ENCODE measurements at regions not wholly inside any gene's neighbourhood (a gene's known extent, or its start where the extent isn't known, plus 50 kb on each side); places are given as distances from the start of the nearest gene placed in this dataset.
"Not testable (repeated sequence)": the region's sequence is repeated elsewhere in the genome, so short reads cannot be mapped to it uniquely, and the experiment has no call there.

DNA sequence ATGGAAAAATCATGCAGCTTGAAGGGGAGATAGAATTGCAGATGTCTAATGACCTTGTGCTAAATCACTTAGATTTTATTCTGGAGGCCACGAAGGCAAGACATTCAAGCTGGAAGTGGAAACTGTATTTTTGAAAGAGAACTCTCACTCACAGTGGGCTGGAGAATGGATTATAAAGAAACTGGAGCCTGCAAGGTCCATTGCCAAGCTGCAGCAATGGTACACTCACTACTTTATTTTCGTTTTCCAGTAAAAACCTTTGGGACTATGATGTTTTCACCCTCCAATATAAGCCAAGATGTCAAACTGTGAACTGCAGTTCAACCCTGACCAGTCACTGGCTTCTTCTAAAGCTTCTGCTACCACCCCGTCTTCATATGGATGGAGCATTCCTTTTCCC lies 62.0 kb downstream of the SKIDA1 start:
- no peak for DNase-seq

DNA sequence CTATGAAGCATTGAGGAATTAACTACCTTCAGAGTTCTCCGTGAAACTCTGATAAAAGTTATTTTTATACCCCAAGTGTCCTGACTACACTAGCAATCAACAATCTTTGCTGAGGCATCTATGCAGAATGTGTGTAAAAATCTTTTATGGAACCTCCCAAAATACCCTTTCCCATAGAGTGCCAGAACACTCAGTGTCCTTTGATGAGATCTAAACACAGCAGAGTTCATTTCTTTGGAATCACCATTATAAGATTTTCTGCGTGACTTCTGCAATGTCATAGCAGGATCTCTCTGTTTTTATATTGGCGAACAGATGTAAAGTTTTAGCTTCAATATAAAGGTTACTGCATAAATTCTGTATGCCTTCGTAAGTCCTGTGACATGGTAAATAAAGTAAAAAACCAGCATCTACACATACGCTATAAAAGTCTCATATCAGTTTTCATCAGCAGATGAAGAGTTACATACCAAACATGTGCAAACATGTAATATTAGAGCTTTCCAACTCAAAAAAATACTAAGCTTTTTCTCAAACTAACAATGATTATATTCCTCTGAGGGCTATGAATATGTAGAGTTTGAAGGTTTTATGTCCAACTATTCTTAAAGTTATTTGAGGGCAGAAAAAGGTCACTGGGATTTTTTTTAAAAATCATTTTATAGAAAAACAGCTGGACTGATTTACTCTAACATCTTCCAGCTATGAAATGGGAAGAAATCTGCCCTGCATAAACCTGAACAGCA lies 67.2 kb downstream of the SKIDA1 start:
- DNase-seq: no peak

DNA sequence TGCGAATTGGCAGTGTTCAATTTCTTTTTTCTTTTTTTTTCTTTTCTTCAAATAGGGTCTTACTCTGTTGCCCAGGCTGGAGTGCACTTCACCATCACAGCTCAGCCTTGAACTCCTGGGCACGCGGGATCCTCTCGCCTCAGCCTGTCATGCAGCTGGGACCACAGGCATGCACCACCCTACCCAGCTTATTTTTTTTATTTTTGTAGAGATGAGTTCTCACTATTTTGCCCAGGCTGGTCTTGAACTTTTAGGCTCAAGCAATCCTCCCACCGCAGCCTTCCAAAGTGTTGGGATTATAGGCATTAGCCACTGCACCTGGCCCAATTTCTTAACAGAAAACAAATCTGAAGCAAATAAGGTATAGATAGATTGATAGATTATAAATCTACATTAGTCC lies 69.3 kb downstream of the SKIDA1 start:
- no peak for DNase-seq

DNA sequence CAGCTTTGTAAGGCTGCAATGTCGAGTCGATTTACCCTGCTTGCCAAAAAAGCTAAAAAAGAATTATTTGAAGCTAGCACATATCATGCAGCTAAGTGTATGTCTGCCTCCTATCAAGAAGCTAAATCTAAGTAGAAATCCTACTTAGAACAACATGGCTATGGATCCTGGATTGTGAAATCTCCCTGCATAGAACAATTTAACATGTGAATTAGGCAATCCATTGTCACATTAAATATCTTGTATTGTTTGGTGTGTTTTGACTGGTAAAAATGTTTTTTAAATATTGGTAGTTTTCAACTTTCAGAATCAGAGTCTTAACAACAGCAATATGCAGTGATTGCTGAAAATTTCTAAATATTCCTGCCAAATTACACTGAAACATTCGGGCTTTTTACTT lies 73.3 kb downstream of the SKIDA1 start:
- no peak for DNase-seq

DNA sequence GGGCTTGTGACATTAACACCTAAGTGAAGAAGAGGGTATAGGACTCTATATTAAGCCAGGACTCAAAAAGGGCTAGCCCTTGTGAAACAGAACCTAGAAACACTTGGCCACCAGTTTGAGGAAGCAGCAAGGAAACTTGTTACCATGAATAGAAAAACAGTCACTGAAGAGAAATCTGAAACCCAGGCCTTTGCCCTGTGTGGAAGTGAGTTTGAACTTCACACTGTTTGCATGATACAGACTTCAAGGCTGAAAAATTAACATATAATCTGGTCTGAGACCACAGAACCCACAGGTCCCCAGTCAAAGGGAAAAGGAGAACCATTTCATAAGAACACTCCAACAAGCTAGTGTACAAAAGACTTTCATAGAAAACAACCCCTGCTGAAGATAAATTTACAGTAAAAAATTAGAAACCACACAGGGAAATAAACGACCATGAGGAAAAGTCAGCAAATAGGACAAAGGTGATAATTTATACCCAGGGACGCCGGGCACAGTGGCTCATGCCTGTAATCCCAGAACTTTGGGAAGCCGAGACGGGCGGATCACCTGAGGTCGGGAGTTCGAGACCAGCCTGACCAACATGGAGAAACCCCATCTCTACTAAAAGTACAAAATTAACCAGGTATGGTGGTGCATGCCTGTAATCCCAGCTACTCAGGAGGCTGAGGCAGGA lies 76.1 kb downstream of the SKIDA1 start:
- DNase-seq: no peak

DNA sequence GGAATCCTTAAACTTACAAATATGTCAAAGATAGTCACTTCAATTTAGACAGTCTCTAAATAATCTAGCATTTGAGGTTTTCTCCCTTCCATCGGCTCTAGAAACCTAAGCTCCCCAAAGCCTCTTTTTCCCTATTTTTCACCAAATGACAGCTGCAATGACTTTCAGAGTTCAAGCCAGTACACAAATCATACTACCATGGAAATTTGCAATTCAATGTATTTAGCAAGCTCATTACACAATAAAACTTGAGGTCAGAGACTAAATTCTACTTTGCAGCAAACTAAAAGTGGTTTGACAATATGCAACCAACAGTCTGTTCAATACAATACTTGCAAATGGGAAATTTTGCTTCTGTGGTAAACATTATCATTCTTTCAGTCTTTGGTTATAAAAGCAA lies 80.3 kb downstream of the SKIDA1 start:
- DNase-seq: no peak

DNA sequence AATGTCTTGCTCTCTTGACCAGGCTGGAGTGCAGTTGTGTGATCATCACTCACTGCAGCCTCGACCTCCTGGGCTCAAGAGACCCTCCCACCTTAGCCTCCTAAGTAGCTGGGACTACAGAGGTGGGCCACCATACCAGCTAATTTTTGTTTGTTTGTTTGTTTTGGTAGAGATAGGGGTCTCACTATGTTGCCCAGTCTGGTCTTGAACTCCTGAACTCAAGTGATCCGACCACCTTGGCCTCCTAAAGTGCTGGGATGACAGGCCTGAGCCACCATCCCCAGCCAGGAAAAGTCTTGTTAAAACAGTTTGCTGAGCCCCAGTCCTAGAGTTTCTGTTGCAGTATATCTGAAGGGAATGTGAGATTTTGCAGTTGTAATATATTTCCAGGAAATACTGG lies 83.9 kb downstream of the SKIDA1 start:
- no peak for DNase-seq

DNA sequence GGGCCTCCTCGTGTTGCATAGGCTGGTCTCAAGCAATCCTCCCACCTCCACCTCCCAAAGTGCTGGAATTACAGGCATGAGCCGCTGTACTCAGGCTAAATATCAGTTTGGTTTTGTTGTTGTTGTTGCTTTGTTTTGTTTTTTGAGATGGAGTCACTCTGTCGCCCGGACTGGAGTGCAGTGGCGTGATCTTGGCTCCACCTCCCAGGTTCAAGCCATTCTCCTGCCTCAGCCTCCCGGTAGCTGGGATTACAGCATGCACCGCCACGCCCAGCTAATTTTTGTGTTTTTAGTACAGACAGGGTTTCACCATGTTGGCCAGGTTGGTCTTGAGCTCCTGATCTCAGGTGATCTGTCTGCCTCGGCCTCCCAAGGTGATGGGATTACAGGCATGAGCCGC lies 86.6 kb downstream of the SKIDA1 start:
- DNase-seq: not testable (repeated sequence)

DNA sequence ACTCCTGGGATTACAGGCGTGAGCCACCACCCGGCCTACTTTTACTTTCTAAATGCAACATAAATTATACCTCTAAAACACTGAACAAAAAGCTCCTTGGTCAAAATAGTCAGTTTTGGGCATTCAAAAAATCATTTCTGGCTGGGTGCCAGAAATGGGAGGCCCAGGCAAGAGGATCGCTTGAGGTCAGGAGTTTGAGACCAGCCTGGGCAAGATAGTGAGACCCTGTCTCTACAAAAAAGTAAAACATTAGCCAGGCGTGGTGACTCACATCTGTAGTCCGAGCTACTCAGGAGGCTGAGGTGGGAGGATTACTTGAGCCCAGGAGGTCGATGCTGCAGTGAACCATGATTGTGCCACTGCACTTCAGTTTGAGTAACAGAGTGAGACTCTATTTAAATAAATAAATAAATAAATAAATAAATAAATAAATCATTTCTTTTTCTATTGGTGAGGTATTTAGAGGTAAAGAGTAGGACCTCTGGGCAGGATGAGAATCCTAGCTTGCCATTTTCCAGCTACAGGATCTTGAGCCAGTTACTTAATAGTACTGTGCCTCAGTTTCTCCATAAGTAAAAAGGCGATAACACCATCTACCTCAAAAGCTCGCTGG lies 87.6 kb downstream of the SKIDA1 start:
- DNase-seq: no peak

DNA sequence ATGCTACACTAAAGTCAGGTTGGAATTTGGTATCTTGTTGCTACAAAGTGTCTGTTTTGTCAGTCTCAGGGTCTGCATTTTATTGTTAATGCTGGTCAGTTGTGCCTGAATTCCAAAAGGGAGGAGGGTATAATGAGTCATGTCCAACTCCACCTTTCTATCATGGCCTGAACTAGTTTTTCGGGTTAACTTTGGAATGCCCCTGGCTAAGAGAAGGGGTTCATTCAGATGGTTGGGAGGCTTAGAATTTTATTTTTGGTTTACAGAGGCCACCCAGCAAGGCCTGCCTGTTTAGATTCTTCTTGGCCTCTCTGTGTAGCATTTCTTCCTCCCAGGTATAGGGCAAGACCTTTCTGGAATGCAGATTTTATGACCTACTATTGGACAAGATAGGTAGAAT lies 93.2 kb downstream of the SKIDA1 start:
- DNase-seq: no peak

DNA sequence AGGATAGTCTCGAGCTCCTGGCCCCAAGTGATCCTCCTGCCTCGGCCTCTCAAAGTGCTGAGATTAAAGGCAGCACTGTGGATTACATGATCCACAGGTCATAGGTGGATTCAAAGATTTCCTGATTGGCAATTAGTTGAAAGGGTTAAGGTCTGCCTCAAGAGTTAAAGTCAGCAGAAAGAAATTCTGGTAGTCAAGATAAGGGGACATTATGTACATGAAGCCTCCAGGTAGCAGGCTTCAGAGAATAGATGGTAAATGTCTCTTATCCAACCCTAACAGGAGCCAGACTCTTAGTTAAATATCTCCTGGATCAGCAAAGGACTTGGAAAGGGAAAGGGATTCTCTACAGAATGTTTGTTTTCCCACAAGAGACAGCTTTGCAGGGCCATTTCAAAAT lies 93.7 kb downstream of the SKIDA1 start:
- no peak for DNase-seq

DNA sequence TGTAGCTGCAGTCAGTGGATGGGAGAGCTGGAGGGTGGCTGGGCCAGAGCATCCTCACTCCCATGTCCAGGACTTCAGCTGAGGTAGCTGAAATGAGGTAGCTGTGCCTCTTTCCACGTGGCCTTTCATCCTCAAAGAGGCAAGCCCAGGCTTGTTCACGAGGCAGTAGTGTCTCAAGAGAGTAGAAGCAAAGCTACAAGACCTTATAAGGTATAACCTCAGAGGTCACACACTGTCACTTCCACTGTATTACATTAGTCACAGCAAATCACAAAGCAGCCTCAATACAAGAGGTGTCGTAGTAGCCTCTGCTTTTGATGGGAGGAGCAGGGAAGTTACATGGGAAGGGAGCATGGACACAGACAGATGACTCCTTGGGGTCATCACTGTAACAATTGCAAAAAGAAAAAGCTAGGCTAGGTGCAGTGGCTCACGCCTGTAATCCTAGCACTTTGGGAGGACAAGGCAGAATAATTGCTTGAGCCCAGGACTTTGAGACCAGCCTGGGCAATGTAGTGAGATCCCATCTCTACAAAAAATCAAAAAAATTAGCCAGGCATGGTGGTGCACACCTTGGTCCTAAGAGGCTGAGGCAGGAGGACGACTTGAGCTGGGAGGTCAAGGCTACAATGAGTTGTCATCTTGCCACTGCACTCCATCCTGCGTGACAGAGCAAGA lies 97.5 kb downstream of the SKIDA1 start:
- no peak for DNase-seq

DNA sequence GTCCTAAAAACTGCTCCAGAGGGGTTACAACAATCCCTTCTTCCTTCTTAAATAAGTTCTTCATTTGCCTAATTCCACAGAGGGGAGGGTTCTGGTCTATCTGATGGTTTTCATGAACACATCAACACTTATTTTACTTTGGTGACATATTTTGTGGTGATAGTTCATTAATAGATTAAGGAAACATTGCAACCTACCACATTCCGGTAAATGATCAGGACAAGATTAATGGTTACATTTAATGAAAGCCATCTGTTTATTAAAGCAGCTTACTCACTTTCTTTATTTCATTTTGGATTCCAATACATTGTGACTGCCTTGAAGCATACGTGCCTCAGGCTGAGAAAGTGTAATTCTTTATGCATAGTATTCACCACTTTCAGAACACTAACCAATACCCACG lies 101.0 kb downstream of the SKIDA1 start:
- DNase-seq: no peak

DNA sequence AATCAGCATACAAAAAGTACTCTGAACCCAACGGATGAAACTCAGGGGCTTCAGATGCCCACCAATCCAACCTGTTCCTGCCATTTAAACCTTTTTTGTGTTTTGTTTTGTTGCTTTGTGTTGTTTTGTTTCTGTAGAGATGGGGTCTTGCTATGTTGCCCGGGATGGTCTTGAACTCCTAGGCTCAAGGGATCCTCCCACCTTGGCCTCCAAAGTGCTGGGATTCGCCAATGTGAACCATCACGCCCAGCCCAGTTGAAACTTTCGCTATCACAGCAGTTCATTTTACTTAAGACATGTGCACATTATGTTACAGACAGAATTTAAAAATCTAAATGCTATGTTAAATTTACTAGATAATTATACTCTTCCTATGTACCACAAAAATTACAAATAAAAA lies 101.6 kb downstream of the SKIDA1 start:
- no peak for DNase-seq

DNA sequence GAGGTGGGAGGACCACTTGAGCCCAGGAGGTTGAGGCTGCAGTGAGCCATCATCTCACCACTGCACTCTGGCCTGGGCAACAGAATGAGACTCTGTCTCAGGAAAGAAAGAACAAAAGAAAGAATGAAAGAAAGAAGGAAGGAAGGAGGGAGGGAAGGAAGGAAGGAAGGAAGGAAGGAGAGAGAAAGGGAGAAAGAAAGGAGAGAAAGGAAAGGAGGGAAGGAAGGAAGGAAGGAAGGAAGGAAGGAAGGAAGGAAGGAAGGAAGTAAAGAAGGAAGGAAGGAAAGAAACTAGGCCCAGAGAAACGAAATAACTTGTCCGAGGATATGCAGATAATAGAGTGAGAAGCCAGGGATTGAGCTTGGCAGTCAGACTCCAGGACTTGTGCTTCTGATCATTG lies 102.1 kb downstream of the SKIDA1 start:
- no peak for DNase-seq

DNA sequence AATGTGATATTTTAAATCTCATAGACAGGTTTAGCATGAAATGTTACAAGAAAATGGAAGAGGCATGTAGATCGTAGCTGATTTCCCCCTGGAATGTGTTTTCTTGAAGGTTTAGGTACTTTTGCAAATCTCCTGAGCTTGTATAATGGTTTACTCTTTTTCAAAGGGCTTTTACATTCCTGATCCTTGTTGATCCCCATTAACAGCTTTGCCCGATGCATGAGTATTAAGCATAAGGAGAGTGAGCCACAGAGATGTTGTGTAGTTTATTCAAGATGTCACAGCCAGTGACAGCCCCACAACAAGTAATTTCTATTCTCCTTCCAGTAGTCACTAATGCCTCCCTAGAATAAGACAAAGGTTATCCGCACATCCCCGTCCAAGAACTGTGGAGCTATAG lies 103.7 kb downstream of the SKIDA1 start:
- DNase-seq: no peak

DNA sequence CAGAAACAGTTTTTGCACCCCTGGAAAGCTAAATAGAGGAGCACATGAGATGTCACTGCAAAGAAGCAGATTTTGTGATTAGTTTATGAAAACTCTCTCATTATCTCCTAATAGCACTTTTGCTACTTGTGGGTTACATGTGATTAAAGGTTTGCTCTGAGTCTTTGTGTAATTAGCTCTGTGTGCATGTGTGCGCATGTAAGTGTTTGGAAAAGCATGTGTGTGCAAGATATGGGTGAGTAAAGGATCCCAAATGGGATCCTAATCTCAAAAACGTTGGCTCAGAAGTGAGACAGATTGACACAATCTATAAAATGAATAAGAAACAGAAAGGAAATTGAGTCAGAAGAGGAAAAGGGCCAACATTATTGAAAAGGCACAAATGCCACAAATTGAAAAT lies 104.5 kb downstream of the SKIDA1 start:
- no peak for DNase-seq

DNA sequence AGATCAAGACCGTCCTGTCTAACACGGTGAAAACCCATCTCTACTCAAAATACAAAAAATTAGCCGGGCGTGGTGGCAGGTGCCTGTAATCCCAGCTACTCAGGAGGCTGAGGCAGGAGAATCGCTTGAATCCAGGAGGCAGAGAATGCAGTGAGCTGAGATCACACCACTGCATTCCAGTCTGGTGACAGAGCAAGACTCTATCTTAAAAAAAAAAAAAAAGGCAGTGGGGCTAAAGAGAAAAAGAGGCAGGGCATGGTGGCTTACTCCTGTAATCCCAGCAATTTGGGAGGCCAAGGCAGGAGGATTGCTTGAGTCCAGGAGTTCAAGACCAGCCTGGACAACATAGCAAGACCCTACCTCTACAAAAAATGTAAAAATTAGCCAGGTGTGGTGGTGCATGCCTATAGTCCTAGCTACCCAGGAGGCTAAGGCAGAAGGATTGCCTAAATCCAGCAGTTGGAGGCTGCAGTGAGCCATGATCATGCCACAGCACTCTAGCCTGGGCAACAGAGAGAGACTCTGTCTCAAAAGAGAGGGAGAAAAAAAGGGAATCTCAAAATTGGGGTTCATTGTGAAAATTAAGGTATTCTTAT lies 106.4 kb downstream of the SKIDA1 start:
- not testable (repeated sequence) for DNase-seq

DNA sequence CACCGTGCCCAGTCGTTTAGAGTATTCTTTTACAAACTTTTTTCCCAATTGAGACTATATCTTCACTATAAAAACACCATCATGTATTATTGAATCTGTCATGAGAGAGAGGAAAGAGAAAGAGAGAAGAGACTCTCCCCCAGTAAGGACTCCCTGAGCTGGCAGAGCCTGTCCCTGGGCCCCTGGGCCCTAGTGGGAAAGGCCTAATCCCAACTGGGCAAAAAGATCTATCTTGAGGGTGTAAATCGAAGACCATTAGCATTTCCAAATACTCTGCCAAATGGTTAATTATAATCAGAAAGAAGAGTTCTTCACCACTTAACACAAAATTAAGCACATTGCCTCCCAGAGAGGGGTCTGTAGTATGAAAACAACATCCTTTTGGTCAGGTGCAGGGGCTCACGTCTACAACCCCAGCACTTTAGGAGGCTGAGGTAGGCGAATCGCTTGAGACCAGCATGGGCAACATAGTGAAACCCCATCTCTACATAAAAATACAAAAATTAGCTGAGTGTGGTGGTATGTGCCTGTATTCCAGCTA lies 108.2 kb downstream of the SKIDA1 start:
- no peak for DNase-seq

DNA sequence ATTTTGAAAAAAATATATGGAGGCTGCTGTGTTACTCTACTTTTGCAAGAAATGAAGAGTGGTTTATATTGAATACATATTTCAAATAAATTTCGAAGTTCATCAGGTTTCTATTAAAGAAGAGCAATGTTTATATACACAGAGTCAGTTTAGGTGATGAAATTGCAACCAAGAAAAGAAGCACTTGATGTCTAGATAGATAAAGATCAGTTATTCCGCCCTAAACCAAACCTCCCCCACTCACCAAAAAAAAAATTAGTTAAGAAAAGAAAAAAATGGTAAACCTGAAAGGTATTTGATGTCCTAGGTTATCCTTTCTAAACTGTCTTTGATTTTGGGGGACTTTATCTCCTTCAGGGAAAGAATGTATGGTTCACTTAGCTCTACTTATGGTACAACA lies 111.8 kb downstream of the SKIDA1 start:
- no peak for DNase-seq

DNA sequence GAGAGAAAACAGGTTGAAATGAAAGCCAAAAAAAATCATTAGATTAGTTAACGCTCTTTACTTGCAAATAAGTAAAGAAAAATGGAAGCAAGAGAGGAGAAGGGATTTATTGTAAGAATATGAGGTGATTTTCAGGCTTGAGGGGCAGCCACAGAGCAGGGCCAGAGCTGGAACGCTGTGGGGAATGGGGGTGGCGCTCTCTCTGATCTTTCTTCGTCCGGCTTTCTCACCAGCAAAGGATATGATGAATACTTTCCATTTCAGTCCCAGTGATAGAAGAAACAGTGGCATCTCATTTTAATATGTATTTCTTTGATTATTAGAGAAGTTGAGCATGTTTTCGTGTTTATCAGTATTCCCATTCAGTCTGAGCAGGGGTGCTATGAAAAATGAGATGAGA lies 112.2 kb downstream of the SKIDA1 start:
- DNase-seq: no peak

DNA sequence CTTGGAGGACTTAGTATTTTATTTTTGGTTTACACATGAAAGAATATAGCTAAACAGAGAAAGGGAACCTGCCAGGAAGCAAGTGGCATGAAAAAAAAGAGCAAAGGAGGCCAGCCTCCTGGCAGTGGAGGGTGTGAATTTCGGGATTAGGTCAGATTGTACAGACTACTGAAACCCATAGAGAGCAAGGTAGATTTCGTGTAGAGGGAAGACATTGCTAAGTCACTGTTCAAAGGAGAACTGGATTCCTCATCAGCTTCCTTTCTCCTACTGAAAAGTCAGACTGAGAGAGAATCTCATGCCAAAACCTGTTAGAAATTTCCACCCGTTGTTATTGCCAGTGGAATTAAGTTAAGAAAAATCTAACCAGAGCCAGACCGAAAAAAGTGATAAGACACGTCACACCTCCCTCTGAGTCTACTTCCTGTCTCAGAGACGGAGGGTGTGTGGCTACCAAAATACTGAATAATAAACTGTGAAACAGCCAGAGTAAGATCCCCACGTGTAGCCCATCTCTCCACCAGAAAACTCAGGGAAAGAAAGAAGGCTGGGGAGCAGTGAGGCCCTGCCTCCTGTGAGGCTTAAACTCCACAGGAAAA lies 118.8 kb downstream of the SKIDA1 start:
- DNase-seq: no peak

DNA sequence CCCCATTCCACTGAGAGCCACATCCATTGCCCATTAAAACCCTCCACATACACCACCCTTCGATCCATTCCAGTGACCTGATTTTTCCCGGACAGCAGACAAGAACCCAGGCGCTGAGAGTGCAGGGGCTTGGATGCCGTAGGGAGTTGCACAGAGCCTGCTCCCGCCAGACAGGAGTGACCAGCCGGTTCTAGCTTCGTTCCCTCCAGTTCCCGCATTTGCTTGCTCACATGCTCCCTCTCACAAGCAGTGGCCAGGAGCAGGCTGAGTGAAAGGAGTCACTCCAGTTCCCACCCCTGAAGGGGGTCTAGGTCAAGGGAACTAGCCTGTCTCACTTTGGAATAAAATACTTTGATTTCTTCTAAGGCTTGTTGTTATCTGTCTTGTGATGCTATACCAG lies 119.5 kb downstream of the SKIDA1 start:
- no peak for DNase-seq

All from midbrain (tissue), 1 donor.